Left hindlimb (tissue), 1 donor: ENCODE measurements at regions not wholly inside any gene's neighbourhood (a gene's known extent, or its start where the extent isn't known, plus 50 kb on each side); places are given as distances from the start of the nearest gene placed in this dataset.

ENCODE experiments used
- DNase-seq: peaks from one replicate; pipeline ENCODE4 v3.0.0-alpha.2; 2018

DNA sequence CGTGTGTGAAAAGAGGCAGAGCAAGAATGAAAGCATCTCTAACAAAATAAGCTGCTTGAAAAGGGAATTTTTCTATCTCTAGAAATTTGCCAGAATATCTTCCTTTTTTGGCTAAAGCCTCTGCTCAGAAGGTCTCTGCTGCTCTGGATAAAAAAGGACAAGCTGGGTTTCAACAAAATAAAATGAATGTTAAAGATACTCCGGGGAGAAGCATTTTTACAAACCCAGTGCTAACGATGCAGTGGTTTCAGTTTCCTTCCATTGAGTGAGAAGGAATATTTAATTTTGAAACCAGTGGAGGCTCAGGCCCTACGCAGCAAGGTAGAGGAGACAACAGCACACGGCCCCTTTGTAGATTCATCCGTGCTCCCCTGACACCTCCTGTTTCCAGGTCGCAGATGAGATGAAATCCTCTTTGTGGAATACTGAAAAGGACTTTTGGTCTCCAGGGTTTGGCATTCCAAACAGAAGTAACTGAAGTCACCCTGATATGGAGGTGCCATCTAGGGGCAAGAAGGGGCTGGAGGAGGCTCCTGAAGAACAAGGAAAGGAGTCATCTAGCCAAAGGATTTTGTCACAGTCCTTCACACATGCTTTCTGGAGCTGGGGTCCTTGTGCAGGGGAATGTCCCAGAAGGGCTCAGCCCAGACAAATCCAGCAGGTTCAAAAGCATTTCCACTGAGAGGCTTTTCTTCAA is 65.7 kb upstream of the SYT6 start:
- DNase-seq, result no peak

- no peak for DNase-seq
These were observed 64.9 kb upstream of the SYT6 start for GRCh38 chr1:114218361-114219171.

DNA sequence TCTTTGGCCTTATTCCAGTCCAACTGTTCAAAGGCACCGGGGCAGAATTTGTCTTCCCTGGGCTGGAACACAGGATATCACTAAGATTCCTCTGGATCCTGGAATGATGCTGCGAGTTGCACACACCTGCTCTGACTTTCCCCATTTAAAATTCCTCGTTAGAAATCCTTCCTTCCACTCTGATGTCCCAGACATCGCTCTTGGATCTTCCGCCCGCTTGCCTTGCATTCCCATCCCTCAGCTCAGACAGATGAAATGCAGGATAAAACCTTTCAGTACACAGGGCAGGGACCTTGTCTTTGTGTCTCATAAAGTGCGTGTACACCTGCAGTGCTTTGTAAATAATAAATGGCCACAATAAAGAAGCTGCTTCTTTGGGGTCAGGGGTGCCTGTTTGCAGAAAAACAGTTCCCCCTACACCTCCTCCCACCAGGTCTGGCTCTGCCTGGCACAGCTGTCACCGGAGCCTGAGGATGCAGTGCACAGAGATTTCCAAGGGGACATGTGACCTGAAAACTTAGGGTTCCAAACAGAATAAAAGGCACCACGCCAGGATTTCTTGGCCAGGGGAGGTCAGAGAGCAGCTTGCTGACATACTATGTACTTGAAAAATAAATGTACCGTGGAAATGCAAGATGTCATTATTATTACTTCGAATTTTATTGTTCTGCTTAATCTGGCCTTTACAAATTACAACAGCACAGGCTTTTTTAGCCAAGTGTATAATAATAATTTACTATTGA is 62.9 kb upstream of the SYT6 start:
- no peak for DNase-seq

DNA sequence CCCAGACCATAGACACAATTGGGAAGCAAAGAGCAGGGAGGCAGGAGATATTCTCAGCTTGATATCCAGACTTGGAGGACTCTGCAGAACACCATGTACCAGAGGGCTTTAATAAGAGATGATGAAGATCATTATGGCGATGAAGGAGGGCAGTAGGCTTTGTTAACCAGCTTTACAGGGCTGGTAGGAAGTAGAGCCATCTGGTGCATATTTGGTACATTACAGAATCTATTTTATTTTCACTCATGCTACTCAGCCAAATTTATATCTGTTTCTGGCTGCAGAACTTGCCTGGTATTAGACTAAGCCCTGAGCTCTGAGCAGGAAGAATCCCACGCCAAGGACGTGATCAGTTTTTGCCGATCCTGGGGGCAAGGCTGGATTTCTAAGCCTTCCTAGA is 61.8 kb upstream of the SYT6 start:
- no peak for DNase-seq

DNA sequence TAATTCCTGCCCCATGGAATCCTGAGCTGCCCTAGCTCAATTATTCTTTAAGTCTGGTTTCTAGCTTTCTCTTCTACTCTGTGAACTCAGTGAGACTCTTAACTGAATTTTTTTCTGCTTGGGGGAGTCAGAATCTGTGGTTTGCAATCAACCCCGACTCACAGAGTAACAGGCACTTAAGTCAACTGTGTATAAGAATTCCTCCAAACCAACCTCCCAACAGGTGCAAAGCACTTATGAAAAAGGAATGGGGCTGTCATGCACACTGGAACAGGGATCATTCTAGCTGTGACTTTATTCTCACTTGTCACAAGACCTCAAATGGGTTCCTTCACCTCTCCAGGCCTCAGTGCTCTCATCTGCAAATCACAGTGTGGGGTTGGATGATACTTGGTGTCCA is 60.3 kb upstream of the SYT6 start:
- no peak for DNase-seq

GRCh38 chr1:114209971-114210370 is 56.3 kb upstream of the SYT6 start:
- no peak for DNase-seq

GRCh38 chr1:114208714-114209113 is 55.0 kb upstream of the SYT6 start:
- DNase-seq, result no peak

- DNase-seq, result no peak
These were observed 54.4 kb upstream of the SYT6 start for GRCh38 chr1:114208106-114208505.

- peak; percentile 42 for DNase-seq
These were observed 54.0 kb upstream of the SYT6 start for GRCh38 chr1:114207635-114208034.

DNA sequence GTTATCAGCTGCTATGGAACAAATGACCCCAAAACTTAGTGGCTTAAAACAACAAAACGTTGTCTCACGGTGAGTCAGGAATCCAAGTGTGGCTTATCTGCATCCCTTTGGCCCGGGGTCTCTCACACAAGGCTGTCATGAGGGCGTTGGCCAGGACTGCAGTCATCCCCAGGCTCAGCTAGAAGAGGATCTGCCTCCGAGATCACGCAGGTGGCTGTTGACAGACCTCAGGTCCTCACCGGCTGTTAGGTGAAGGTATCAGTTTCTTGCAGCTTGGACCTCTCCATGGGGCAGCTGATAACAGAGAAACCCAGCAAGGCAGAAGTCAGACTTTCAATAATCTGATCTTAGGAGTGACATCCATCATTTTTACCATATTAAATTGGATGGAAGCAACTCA is 52.7 kb upstream of the SYT6 start:
- DNase-seq, result no peak

DNA sequence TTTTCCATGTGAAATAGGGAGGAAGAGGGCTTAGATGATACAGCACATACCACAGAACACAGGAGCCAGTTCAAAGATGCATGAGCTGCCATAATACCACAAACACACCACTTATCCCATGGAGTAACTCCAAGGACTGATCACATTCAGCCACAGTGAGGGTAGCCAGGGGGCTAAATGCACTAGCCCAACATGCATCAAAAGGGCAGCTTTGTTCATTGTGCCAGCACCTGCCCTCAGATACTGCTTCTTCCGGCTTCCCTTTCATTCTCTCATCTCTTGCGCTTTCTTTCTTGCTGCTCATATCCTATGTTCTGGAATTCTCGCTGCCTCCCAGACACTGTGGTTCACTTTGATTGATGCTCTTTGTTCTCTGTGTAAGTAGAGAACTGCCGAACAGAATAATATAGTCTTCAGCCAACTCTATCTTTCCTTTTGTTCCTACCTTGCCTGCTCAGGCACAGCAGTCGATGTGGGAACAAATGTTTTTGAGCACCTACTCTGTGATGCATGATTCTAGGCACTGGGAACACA is 50.0 kb upstream of the SYT6 start:
- DNase-seq, result no peak
